HG03103 (cell line): ENCODE measurements at regions not wholly inside any gene's neighbourhood (a gene's known extent, or its start where the extent isn't known, plus 50 kb on each side); places are given as distances from the start of the nearest gene placed in this dataset.
A peak's percentile ranks its signal among the peaks of the same experiment; 100 is the strongest.
"Not testable (repeated sequence)": the region's sequence is repeated elsewhere in the genome, so short reads cannot be mapped to it uniquely, and the experiment has no call there.

Experiments used
- ATAC-seq: cut with Tn5 transposase; IDR thresholded peaks from one replicate; pipeline ENCODE4 v1.9.1; 2021; ENCODE audit warnings: low read depth; ENCODE audit not compliant: unreplicated experiment

DNA sequence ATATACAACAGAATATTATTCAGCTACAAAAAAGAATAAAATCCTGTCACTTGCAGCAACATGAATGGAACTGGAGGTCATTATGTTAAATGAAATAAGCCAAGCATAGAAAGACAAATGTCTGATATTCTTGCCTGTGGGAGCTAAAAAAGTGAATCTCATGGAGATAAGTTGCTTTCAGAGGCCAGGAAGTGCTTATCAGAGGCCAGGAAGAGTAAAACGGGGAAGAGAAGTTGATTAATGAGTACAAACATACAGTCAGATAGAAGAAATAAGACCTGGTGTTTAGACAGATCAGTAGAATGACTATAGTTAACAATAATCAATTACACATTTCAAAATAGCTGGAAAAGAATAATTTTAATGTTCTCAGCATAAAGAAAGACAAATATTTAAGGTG, 54.4 kb upstream of the CPHXL start:
- no peak for ATAC-seq

- no peak for ATAC-seq
Measured at GRCh38 chr16:75781683-75782343, 55.5 kb upstream of the CPHXL start.

GRCh38 chr16:75787440-75787839, 61.1 kb upstream of the CPHXL start:
- no peak for ATAC-seq

DNA sequence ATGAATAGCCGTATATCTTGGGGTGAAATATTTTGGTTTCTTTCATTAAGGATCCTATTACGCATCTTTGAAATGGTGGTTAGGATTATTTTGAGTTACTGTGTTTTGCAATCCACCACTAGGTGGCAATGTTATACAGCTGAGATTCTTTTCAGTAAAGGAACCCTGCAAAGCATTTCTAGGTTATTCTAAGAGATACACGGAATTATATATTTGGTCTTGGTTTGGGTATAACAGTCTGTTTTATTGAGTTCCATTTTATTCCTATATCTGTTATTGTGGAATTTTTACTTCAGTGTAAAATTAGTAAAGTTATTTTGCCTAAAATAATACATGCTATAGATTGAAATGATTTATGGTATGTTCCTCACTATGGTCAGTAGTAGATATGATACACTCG, 62.9 kb upstream of the CPHXL start:
- ATAC-seq = peak; percentile 67

DNA sequence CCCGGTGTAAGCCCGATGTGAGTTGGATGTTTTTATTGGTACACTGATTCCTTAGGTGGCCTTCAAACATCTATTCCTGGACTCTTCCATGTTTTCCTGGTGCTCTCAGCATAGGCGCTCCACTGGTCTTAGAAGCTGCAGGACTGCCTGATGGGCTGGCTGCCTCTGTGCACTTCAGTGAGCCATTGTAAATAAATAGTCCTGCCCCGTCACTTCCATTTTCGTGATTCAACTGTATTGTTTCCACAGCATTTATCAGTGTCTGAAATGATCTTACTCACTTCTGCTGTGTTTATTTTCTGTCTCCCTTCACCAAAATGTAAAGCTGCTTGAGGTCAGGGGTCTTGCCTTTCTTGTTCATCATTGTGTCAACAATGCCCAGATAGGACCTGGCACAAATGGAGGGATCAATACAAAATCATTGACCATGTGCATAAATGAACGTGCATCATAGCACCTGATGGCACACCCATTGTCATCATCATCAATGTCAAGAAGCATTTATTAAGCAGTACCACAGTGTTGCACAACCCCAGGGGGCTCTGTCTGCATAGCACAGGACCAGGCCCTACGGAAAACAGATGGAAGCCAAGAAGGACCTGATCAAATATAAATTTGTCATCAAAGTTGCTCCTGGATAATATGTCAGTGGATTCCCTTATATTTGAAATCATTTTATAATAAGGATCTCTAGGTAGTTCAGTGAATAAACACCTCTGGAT, 66.6 kb upstream of the CPHXL start:
- no peak for ATAC-seq

GRCh38 chr16:75793641-75794040, 67.4 kb upstream of the CPHXL start:
- ATAC-seq = no peak

DNA sequence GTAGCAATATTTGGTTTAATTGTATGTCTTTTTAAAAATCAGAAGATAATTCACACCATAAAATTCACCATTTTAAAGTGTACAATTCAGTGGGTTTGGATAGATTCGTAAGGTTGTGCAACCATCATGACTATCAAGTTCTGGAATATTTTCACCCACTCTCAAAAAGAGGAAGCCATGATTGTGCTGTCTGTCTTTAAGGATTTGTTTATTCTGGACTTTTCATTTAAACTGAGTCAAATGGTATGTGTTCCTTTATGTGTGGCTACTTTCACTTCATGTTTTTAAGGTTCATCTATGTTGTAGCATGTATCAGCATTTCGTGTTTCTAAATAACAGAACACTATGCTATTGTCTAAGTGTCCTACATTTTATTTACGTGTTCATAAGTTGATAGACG, 68.1 kb upstream of the CPHXL start:
- peak; percentile 51 for ATAC-seq

DNA sequence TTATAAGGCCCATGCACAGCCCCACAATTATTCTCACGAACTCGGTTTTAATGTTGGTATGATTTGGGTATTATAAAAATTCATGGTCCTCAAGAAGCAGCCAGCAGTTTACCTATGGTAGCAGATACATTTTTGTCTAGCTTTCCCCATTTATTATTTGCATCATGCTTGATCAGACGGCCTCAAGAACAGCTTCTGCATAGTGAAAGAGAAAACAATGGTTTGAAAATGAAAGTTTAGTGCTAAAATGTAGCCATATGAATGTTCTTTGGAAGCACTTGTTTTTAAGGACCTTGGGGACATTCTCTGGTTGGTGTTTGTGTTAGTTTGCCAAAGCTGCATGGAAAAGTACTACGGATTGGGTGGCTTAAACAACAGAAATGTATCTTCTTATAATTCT, 72.4 kb upstream of the CPHXL start:
- ATAC-seq = no peak

GRCh38 chr16:75801307-75801706, 75.0 kb upstream of the CPHXL start:
- no peak for ATAC-seq

- ATAC-seq = no peak
Measured at GRCh38 chr16:75803753-75804152, 77.5 kb upstream of the CPHXL start.

DNA sequence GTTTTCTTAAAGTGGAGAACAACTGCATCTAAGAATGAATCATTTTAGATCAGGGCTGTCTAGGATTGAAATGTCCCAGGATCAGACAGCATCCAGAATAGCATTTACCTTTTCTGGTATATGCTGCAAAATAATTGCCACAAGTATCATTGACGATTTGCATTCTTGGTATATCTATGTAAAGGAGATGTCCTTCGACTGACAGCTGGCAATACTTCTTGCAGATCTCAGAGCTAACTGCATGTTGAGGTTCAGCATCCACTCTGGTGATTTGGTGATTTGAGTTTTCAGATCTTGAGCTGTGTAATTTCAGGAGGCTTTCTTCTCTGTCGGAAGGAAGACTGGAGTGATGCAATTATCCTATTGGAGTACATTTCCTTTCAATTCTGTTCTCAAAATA, 78.1 kb upstream of the CPHXL start:
- no peak for ATAC-seq

DNA sequence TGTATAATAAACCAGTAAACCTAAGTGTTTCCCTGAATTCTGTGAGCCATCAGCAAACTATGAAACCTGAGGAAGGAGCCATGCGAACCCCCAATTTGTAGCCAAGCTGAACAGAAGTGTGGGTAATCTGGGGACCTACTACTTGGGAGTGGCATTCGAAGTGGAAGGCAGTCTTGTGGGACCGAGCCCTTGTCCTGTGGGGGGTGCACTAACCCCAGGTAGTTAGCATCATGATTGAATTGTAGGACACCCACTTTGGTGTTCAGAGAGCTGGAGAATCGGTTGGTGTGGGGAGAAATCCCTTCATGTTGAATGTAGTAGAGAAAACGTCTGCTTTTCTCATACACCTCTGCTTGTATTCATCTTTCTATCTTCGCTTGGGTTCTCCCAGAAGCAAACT, 79.7 kb upstream of the CPHXL start:
- ATAC-seq = no peak

DNA sequence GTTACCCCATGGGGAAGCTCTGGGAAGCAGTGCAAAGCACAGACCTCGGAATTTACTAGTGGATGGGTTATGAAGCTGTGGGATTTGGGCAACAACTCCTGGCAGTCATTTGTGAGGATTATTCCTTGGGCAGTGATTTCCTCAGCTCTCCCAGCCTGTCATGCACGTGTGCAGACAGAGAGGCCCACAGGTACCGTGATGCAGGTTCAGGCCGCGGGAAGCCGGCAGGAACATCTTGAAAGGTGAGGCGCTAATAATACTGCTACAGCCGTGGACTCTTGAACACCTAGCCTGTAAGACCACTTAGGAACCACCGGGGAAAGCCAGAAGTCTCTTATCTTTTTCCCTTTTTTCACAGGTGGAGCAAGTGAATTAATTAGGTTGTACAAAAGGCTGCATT, 80.2 kb upstream of the CPHXL start:
- no peak for ATAC-seq

DNA sequence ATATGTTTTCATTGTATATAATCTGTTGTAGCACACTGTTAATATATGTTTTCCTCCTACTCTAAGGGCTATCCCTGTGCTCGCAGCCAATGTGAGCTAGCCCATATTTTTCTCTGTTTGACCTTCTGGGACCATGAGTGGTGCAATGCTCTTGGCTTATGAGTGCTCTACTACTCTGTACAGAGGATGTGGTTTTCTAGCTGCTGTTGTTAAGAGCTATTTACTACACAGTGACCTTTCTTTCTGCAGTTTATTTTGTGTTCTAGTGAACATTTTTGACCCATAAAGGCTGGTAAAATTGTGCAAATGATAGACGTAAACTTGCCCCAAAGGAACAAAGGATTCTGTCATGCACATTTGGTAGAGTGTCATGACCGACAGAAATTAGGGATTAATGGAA, 84.1 kb upstream of the CPHXL start:
- ATAC-seq = no peak

- no peak for ATAC-seq
Measured at GRCh38 chr16:75811020-75811634, 84.8 kb upstream of the CPHXL start.

- no peak for ATAC-seq
Measured at GRCh38 chr16:75818491-75818890, 92.2 kb upstream of the CPHXL start.

GRCh38 chr16:75820672-75821071, 94.4 kb upstream of the CPHXL start:
- no peak for ATAC-seq

DNA sequence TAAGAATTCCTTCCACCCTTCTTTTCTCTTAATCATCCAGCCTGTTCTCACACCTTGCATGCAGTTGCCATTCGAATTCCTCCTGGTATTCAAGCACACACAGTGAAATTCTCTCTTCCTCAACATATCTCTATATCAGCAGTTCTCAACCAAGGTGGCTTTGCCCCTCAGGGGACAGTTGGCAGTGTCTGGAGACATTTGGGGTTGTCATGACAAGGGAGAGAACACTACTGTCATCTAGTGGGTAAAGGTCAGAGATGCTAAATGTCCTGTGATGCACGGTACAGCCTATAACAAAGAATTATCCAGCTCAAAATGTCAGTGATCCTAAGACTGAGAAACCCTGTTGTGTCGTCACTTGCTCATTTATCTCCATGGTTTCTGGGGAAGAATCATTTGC, 94.8 kb upstream of the CPHXL start:
- no peak for ATAC-seq

DNA sequence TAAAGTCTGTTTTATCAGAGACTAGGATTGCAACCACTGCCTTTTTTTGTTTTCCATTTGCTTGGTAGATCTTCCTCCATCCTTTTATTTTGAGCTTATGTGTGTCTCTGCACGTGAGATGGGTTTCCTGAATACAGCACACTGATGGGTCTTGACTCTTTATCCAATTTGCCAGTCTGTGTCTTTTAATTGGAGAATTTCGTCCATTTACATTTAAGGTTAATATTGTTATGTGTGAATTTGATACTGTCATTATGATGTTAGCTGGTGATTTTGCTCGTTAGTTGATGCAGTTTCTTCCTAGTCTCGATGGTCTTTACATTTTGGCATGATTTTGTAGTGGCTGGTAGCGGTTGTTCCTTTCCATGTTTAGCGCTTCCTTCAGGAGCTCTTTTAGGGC, 99.5 kb upstream of the CPHXL start:
- ATAC-seq = not testable (repeated sequence)

DNA sequence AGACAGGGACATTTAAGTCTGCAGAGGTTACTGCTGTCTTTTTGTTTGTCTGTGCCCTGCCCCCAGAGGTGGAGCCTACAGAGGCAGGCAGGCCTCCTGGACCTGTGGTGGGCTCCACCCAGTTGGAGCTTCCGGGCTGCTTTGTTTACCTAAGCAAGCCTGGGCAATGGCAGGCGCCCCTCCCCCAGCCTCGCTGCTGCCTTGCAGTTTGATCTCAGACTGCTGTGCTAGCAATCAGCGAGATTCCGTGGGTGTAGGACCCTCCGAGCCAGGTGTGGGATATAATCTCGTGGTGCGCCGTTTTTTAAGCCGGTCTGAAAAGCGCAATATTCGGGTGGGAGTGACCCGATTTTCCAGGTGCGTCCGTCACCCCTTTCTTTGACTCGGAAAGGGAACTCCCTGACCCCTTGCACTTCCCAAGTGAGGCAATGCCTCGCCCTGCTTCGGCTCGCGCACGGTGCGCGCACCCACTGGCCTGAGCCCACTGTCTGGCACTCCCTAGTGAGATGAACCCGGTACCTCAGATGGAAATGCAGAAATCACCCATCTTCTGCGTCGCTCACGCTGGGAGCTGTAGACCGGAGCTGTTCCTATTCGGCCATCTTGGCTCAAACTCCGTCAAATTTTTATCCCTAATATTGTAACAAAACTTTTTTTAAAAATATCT, 101.2 kb upstream of the CPHXL start:
- ATAC-seq = not testable (repeated sequence)

DNA sequence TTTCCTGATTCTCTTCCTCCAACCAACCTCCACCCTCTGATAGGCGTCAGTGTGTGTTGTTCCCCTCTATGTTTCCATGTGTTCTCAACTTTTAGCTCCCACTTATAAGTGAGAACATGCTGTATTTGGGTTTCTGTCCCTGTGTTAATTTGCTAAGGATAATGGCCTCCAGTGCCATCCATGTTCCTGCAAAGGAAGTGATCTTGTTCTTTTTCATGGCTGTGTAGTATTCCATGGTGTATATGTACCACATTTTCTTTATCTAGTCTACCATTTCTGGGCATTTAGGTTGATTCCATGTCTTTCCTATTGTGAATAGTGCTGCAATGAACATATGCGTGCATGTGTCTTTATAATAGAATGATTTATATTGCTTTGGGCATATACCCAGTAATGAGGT, 107.1 kb upstream of the CPHXL start:
- not testable (repeated sequence) for ATAC-seq
